Osteoblast (primary cell): ENCODE measurements at regions not wholly inside any gene's neighbourhood (a gene's known extent, or its start where the extent isn't known, plus 50 kb on each side); places are given as distances from the start of the nearest gene placed in this dataset.

Experiments
- DNase-seq: peaks from one replicate; pipeline ENCODE4 v3.0.0; 2011; ENCODE audit warnings: low spot score, mixed read lengths; ENCODE audit not compliant: insufficient read length; ENCODE audit errors: missing footprints
- H2AFZ ChIP-seq: 2 replicates; pipeline ENCODE4 v1.6.0; 2011; ENCODE audit warnings: mild to moderate bottlenecking, low read length
- H3K27ac ChIP-seq: 2 replicates; pipeline ENCODE4 v1.5.1; 2011; ENCODE audit warnings: mild to moderate bottlenecking, low read depth, low read length, moderate library complexity
- H3K27me3 ChIP-seq: 2 replicates; pipeline ENCODE4 v1.6.0; 2012; ENCODE audit warnings: mild to moderate bottlenecking, control low read depth, inconsistent platforms, low read length, moderate library complexity; ENCODE audit not compliant: insufficient read depth
- H3K36me3 ChIP-seq: 2 replicates; pipeline ENCODE4 v1.5.1; 2011; ENCODE audit warnings: mild to moderate bottlenecking, low read length, control low read depth, moderate library complexity; ENCODE audit not compliant: insufficient read depth
- H3K4me1 ChIP-seq: 2 replicates; pipeline ENCODE4 v1.5.1; 2011; ENCODE audit warnings: mild to moderate bottlenecking, low read length, control low read depth, moderate library complexity; ENCODE audit not compliant: insufficient read depth
- H3K4me2 ChIP-seq: 2 replicates; pipeline ENCODE4 v1.6.0; 2011; ENCODE audit warnings: mild to moderate bottlenecking, low read length; ENCODE audit not compliant: insufficient read depth
- H3K4me3 ChIP-seq: fragments of 200-600 bp; sonication (generic); 3 replicates; pipeline ENCODE4 v1.5.1; 2012; ENCODE audit warnings: mild to moderate bottlenecking, low read length, inconsistent platforms; ENCODE audit not compliant: insufficient read depth
- H3K79me2 ChIP-seq: 2 replicates; pipeline ENCODE4 v1.6.0; 2012; ENCODE audit warnings: mild to moderate bottlenecking, low read length, control low read depth, inconsistent platforms; ENCODE audit not compliant: insufficient read depth
- H3K9me3 ChIP-seq: 2 replicates; pipeline ENCODE4 v1.5.1; 2011; ENCODE audit warnings: low read depth, low read length, control low read depth
- H4K20me1 ChIP-seq: 2 replicates; pipeline ENCODE4 v1.6.0; 2012; ENCODE audit warnings: mild to moderate bottlenecking, low read length, control low read depth; ENCODE audit not compliant: insufficient read depth
- TF ChIP-seq, protein P1 (sequence below): IDR thresholded peaks from 2 replicates; pipeline ENCODE4 v1.5.1; 2011; ENCODE audit warnings: mild to moderate bottlenecking, low read depth, low read length, moderate library complexity; ENCODE audit errors: extremely low read depth

DNA sequence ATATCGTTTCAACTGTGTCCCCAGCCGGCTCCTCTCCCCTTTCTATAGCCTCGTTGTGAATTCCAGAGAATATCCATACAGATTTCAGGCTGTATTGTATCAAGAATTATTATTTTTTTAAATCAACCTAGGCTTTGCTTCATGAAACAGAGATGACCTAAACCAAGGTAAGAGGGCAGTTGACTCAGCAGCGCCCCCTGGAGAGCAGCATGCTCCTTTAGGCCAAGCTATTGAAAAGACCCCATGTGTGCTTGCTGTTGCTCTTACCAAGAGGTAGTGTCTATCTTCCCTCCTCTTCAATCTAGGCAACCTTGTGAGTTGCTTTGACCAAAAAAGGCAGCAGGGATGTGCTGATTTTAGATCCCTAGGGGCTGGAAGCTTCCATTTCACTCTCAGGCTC is 426.7 kb upstream of the SMIM21 start:
- Histone ChIP-seq H3K79me2 (no peaks in the 10 kb centered on the region), H4K20me1 (no peaks in the 10 kb centered on the region), H3K27ac (no peak overlapping the region), H3K4me3 (no peak overlapping the region), H2AFZ (no peak overlapping the region), H3K4me1 (no peaks in the 10 kb centered on the region), H3K36me3 (no peaks in the 10 kb centered on the region), H3K4me2 (no peak overlapping the region), H3K27me3 (no peaks in the 10 kb centered on the region), H3K9me3 (no peaks in the 10 kb centered on the region)
- TF ChIP-seq, protein P1, sequence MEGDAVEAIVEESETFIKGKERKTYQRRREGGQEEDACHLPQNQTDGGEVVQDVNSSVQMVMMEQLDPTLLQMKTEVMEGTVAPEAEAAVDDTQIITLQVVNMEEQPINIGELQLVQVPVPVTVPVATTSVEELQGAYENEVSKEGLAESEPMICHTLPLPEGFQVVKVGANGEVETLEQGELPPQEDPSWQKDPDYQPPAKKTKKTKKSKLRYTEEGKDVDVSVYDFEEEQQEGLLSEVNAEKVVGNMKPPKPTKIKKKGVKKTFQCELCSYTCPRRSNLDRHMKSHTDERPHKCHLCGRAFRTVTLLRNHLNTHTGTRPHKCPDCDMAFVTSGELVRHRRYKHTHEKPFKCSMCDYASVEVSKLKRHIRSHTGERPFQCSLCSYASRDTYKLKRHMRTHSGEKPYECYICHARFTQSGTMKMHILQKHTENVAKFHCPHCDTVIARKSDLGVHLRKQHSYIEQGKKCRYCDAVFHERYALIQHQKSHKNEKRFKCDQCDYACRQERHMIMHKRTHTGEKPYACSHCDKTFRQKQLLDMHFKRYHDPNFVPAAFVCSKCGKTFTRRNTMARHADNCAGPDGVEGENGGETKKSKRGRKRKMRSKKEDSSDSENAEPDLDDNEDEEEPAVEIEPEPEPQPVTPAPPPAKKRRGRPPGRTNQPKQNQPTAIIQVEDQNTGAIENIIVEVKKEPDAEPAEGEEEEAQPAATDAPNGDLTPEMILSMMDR = peak; percentile 15
- DNase-seq = no peak

DNA sequence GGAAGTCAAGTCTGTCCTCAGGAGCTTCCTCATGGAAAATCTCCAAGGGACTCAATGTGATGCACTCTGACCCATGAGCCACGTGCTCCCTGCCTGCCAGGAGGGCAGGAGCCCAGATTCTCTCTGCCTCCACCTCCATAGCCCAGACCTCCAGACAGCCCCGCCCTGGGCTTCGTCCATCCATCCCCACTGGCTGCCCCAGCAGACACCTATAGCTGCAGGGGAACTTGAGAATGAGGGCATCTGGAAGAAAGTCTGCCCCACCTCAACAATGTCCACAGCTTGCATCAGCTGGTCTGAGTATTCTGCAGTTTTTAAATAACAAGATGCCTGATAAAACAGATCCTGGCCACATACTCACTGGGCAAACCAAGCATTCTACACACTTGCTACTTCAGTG is 418.8 kb upstream of the SMIM21 start:
- H3K36me3 ChIP-seq = no peaks in the 10 kb centered on the region
- TF ChIP-seq, protein P1 = no peak

DNA sequence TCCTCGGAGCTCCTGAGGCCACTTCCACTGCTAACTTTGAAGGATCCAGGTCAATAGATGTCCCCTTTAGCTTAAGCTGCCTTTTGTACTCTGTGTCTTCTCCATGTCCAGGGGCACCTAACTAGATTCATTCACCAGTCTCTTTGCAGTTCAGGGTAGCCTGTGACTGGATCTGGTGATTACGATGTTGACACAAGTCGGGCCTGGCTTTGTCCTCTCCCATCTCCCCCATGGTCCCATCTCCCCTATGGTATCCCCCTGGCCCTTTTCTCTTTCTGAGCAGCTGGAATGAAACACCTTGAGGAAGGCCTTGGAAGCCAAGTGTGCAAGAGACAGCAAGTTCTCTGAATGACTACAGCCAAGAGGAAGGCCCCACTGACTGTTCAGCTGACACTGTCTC is 417.9 kb upstream of the SMIM21 start:
- Histone ChIP-seq H4K20me1 (no peaks in the 10 kb centered on the region), H3K27ac (no peak overlapping the region), H2AFZ (no peak overlapping the region), H3K4me2 (no peak overlapping the region), H3K36me3 (no peaks in the 10 kb centered on the region), H3K79me2 (no peaks in the 10 kb centered on the region), H3K4me3 (no peak overlapping the region), H3K4me1 (no peaks in the 10 kb centered on the region), H3K9me3 (no peaks in the 10 kb centered on the region), H3K27me3 (no peaks in the 10 kb centered on the region)
- DNase-seq = no peak
- TF ChIP-seq, protein P1 = no peak

More for the DNA sequence above, 418.8 kb upstream of the SMIM21 start:
- Histone ChIP-seq H3K27me3 (no peaks in the 10 kb centered on the region), H3K4me1 (no peaks in the 10 kb centered on the region), H3K9me3 (no peaks in the 10 kb centered on the region), H3K79me2 (no peaks in the 10 kb centered on the region), H3K4me3 (no peak overlapping the region), H2AFZ (no peak overlapping the region), H3K4me2 (no peak overlapping the region), H3K27ac (no peak overlapping the region), H4K20me1 (no peaks in the 10 kb centered on the region)
- DNase-seq = no peak

DNA sequence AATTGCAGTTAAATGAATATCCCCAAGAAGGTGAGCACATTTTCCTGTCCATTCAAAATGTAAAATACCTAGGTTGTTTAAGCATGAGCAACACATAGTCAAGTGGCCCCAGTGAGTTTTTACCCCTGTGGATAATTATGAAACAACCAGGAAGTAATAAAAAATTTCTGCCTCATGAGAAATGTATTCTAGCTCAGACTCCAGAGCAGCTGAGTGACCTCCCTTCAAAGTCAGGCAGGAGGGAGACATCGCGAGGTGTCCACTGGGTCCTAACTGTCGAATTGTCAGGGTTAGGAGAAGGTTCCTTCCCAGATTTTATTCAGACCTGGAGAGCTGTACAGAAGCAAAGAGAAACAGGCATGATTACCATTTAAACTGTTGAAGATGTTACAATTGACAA is 416.6 kb upstream of the SMIM21 start:
- Histone ChIP-seq H3K9me3 (no peaks in the 10 kb centered on the region), H3K4me3 (no peak overlapping the region), H3K27ac (no peak overlapping the region), H3K4me1 (no peaks in the 10 kb centered on the region), H2AFZ (no peak overlapping the region), H4K20me1 (no peaks in the 10 kb centered on the region), H3K36me3 (no peaks in the 10 kb centered on the region), H3K27me3 (no peaks in the 10 kb centered on the region), H3K79me2 (no peaks in the 10 kb centered on the region), H3K4me2 (no peak overlapping the region)
- TF ChIP-seq, protein P1 = no peak
- no peak for DNase-seq
